ENCODE measurements at regions not wholly inside any gene's neighbourhood (a gene's known extent, or its start where the extent isn't known, plus 50 kb on each side); places are given as distances from the start of the nearest gene placed in this dataset.

- TF ChIP-seq EZH2 (IDR thresholded peaks at IDR 0.05; ENCODE audit: insufficient read depth, poor library complexity, severe bottlenecking) (no peak), EZH2phosphoT487 (IDR thresholded peaks at IDR 0.05; ENCODE audit: insufficient read depth, low read depth) (no peak)
Measured at GRCh38 chr10:3999642-4000041, 214.6 kb upstream of the KLF6 start.
